Stimulated activated CD4-positive, alpha-beta T cell treated with anti-CD3 and anti-CD28 coated beads, Interleukin-15, amount 100 ng/mL, for 48 hours (primary cell): ENCODE measurements at regions not wholly inside any gene's neighbourhood (a gene's known extent, or its start where the extent isn't known, plus 50 kb on each side); places are given as distances from the start of the nearest gene placed in this dataset.
"Not testable (repeated sequence)": the region's sequence is repeated elsewhere in the genome, so short reads cannot be mapped to it uniquely, and the experiment has no call there.

Experiments
- DNase-seq, 2 donors: peaks; one replicate each; pipeline ENCODE4 v3.0.0-alpha.2; 2020; ENCODE audit warnings: low read depth in 2 of 2

DNA sequence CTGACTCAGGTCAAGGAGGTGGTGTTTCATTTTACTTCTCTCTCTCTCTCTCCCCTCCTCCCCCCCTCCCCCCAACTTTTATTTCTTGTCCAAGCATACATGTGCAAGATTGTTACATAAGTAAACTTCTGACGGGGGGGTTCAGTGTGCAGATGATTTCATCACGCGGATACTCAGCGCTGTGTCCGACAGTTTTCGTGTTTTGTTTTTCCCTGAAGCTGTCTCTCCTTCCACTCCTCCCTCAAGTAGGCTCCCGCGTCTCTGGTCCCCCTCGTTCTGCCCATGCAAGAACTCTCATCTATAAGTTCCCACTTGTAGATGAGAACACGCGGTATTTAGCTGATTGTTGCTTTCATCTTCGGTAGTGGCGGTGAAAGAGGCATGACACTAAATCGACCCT is 111.0 kb upstream of the ANKRD30BL start:
- no peak for DNase-seq

DNA sequence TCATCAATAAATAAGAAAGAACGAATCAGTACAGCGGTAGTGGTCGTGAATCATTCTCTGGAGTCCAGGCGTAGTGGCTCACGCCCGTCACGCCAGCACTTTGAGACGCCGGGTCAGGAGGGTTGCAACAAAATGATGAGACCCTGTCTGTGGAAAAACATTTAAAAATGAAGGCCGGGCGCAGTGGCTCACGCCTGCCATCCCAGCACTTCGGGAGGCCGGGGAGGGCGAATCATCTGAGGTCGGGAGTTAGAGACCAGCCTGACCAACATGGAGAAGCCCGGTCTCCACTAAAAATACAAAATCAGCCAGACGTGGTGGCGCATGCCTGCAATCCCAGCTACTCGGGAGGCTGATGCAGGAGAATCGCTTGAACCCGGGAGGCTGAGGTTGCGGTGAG is 111.8 kb upstream of the ANKRD30BL start:
- not testable (repeated sequence) for DNase-seq

- no peak for DNase-seq
Measured at GRCh38 chr2:132274000-132274399, 112.2 kb upstream of the ANKRD30BL start.

DNA sequence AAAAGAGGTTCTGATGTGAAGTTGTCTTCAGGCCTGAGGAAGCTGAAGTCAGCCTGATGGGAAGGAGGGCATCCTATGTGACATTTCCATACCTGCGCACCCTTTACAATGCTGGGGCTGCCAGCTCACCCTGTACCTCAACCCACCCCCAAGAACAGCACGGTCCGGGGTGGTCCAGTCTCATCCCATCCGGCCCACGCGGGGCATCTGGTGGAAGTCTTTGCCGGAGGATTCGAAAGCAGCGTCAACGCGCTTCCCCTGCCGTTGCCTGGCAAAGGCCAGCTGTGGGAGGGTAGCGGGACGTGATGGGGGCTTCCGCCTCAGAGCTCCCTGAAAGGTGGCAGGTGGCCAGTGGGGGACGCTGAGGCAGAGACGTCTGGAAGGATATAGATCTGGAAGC is 113.6 kb upstream of the ANKRD30BL start:
- DNase-seq = no peak

GRCh38 chr2:132276571-132276981 is 114.8 kb upstream of the ANKRD30BL start:
- no peak for DNase-seq

DNA sequence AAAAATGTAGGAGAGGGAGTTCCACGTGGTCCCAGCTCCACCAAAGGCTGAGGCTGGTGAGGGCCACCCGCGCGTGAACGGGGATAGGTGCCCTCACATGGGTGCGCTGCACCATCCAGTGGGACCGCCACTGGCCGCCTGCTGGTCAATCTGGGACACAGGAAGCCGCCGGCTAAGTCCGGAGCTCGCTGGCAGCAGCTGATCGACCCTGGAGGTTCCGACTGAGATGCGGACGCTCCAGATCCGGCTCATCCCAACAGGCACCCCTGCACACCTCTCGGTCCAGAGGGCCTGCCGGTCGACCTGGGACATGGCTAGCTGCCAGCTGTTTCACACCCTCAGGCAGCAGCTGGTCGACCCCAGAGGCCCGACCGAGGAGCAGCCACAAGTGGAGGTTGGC is 116.5 kb upstream of the ANKRD30BL start:
- no peak for DNase-seq

DNA sequence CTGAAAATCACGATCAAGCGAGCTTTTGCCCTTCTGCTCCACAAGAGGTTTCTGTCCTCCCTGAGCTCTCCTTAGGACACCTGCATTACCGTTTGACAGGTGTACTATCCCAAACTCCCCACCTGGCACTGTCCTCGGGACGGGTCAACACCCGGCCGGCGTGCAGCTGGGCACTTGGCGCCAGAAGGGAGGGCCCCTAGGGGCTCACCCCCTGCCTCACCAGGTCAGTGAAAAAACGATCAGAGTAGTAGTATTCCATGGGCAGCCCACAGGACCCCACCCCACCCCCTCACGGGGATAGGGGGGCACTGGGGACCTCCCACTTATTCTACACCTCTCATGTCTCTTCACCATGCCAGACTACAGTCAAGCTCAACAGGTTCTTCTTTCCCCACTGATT is 117.6 kb upstream of the ANKRD30BL start:
- no peak for DNase-seq

DNA sequence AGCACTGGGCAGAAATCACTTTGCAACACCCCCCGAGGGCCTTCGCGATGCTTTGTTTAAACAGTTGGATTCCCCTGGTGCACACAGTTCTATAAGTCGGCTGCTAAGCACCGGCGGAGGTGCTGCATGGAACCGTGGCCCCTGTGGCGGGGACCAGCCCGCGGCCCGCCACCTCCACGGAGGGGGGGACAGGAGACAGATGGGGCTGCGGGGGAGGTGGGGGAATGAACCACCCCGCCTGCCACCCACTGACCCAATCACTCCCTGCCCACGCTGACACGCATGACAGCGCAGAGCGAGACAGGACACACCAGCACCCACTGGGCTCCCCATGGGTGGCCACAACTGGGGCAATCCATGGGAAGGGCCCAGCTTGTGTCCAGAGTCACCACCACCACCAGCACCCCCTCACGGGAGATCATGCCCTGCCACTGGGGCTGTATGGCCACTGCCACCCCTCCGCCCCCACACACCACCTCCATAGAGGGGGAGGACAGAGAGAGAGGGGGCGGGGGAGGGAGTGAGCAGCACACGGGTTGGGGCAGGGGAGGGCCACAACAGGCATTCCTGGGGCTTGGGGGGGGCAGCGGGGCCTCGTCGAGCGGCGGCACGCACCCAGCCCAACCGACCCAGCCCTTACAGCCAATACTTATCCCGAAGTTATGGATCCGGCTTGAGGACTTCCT is 118.3 kb upstream of the ANKRD30BL start:
- DNase-seq = no peak

DNA sequence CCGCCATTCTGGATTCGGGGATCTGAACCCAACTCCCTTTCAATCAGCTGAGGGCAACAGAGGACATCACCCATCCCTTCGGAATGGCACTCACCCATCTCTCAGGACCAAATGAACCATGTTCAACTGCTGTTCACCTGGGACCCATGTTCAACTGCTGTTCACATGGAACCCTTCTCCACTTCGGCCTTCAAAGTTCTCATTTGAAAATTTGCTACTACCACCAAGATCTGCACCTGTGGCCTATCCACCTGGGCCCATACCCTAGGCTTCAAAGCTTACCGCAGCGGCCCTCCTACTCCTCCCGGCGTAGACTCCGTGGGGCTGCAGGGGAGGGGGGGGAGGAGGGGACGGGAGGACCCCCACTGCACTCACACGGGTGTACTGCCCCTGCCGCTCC is 119.2 kb upstream of the ANKRD30BL start:
- no peak for DNase-seq

GRCh38 chr2:132282104-132282503 is 120.4 kb upstream of the ANKRD30BL start:
- DNase-seq = not testable (repeated sequence)

DNA sequence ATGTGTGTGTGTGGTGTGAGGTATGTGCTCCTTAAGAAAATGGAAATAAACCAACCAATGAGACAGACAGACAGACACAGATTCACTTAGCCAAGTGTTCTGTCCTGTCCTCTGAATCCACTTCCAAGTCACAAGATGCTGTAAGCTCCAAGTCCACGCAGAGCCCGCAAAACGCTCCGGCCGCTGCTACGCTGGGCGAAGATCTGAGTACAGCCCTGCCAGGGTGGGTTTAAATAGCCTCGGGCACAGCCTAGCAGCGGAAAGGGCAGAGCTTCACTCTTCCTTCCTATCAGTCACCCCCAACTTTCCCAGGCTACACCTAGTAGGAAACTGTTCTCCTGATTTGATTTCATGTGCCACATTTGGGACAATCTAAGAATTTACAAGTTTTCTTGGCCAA is 121.2 kb upstream of the ANKRD30BL start:
- no peak for DNase-seq

DNA sequence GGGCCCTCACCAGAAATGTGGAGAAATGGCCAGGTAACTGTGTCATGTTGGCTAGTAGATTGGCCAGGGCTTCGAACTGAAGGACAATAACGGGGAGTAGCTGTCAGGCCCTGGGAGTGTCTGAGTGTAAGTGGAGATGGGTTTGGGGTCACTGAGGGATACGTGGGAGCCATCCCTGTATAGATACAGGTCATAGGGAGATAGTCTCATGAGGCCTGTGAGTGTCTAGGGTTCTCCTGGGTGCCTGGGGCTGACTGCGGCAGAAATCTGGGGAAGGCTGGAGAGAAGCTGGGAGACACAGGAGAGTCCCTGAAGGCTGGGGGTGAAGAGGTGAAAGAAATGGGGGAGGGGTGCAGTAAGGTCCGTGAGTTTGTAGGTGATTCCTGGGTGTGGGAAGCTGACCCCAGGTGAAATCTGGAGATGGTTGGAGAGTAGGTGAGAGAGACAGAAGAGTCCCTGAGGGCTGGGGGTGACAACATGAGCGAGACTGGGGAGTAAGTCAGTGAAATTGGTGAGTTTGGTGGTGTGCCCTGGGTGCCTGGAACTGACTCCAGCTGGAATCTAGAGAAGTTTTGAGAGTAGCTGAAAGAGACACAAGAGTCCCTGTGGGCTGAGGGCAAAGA is 124.6 kb upstream of the ANKRD30BL start:
- DNase-seq = not testable (repeated sequence)

GRCh38 chr2:132287910-132288309 is 126.2 kb upstream of the ANKRD30BL start:
- not testable (repeated sequence) for DNase-seq

- not testable (repeated sequence) for DNase-seq
Measured at GRCh38 chr2:132289138-132289537, 127.4 kb upstream of the ANKRD30BL start.

DNA sequence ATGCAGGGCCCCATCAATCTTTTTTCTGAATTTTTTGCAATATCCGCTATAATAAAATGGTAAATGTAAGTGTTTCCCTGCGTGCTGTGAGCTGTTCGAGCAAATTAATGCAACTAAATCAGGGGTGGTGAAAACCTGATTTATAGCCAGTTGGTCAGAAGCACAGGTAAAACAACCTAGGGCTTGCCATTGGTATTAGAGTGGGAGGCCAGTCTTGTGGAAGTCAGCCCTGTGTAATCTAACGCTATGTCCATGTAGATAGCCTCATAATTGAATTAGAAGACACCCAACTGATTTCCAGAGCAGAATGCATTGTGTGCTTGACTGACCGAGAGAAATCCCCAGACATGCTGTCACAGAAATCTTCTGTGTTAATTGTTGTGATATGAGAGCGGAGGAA is 126.8 kb upstream of the GPR39 start:
- not testable (repeated sequence) for DNase-seq

DNA sequence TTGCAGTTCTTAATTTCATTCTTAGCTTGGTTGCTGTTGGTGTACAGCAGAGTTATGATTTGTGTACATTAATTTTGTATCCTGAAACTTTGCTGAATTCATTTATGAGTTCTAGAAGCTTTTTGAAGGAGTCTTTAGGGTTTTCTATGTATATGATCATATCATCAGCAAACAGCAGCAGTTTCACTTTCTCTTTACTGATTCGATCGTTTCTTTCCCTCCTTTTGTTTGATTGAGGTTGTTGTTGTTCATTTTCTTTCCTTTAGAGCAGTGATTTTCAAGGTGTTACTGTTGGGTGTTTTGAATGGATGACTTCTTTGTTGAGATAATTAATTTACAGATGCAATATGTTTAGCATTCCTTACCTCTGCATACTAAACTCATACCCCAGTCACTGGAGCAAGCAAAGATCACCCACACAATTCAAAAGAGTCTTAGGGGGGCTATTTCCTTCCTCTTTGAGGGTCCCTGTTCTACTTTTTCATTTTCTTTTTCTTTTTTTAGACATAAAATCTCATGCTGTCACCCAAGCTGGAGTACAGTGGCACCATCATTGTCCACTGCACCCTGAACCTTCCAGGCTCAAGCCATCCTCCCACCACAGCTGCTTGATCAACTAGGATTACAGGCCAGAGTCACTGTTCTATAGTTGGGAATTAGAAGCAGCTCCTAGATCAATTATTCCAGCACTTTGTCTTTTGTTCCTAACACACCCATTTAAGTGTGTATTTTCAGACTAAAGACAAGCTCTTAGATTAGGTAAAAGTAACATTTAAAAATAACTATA is 115.8 kb upstream of the GPR39 start:
- DNase-seq = not testable (repeated sequence)

DNA sequence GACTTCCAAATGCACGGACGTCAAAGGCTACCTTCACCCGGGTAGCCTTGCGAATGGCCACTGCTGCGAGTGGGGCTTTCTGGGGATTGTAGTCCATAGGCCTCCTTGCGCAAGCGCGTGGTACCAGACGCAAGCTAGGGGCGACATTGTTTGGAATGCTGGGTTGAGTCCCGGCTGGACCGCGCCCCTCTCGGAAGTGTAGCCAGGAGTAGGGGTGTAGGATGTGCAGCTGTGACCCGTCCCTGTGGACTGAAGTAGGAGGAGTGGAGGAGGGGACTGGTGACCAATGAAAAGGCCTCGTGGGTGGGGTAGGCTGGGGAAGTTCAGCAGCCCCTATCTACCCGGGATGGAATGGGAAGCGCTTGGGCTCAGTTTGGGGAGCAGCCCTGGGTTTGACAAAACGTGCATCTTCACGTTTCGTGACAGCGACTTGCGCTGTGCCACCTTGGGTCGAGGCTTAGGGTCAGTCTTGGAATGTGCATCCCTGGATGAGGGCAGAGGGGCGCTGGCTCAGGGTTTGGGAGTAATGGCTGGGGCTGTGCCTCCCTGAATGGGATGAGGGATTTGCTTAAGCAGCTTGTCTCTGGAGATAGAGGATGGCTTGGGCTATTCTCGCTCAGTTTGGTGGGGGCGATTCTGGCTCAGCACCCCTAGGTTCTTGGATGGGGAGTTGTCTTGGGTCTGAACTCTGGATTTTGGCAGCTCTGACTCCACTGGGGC is 111.8 kb upstream of the GPR39 start:
- not testable (repeated sequence) for DNase-seq

- not testable (repeated sequence) for DNase-seq
Measured at GRCh38 chr2:132307613-132308198, 108.9 kb upstream of the GPR39 start.

DNA sequence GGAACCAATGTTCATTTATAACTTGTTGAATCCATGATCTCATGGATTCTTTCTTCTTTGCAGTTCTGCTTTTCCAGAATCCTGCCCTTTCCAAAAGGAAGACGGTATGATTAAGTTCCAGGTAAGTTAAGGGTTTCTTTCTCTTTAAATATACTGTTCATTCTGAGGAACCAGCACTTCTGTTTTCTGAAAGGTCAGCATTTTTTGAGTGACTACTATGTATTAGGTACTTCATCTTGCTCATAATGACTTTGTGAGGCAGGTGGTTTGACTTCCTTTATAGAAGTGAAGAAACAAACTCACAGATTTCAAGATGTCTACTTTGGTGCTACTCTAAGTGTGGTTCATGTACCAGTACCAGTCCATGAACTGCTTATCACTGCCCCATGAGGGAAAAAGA is 107.4 kb upstream of the GPR39 start:
- DNase-seq = not testable (repeated sequence)

DNA sequence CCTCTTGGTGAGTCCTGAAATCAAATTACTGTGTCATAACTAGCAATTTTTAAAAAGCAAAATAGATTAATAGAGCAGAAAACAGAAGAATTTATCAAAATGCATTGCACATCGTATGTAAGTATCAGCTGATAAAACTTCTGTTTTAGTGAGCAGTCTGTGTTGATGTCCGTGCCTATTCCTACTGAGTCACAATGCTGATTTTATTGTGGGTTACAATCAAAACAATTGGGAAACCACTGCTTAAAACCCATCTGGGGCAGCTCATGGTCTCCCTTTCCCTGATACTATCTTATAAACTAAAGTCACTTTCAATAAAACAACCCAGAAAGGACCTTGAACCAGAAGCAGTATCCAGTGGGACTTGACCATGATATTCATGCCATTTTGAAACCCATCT is 101.1 kb upstream of the GPR39 start:
- not testable (repeated sequence) for DNase-seq

DNA sequence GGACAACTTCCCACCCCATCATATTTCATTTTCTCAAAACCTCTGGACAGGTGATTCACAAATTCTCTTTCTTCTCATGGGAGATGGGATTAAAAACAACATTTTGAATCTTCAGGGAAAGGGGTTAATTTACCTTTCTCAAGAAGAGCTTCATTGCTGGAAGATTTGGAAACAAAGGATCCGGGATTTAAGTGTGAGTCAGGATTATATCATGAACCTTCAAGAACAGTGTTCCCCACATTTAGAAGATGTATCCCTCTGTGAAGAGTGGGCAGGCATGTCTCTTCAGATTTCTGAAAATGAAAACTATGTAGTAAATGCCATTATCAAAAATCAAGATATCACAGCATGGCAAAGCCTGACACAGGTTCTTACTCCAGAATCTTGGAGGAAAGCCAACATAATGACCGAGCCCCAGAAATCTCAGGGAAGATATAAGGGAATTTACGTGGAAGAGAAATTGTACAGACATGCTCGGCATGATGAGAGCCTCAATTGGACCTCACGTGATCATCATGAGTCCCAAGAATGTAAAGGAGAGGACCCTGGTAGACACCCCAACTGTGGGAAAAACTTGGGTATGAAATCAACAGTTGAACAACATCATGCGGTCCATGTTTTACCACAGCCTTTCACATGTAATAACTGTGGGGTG is 99.5 kb upstream of the GPR39 start:
- not testable (repeated sequence) for DNase-seq
